Esophagus muscularis mucosa (tissue), 3 donors: ENCODE measurements at regions not wholly inside any gene's neighbourhood (a gene's known extent, or its start where the extent isn't known, plus 50 kb on each side); places are given as distances from the start of the nearest gene placed in this dataset.

Experiments used
- CTCF ChIP-seq, 3 experiments: fragments of 200-600 bp in 2 of 3; fragments of 450-650 bp in 1 of 3; sonication (generic) in 2 of 3; IDR thresholded peaks; one replicate each; pipeline ENCODE4 v1.5.1; 2017 to 2019; ENCODE audit warnings: antibody characterized with exemption in 3 of 3, mild to moderate bottlenecking in 2 of 3, moderate library complexity in 1 of 3
- POLR2A ChIP-seq: fragments of 450-650 bp; IDR thresholded peaks from one replicate; pipeline ENCODE4 v1.6.1; 2017; ENCODE audit warnings: antibody characterized with exemption, moderate library complexity, mild to moderate bottlenecking, low read depth

DNA sequence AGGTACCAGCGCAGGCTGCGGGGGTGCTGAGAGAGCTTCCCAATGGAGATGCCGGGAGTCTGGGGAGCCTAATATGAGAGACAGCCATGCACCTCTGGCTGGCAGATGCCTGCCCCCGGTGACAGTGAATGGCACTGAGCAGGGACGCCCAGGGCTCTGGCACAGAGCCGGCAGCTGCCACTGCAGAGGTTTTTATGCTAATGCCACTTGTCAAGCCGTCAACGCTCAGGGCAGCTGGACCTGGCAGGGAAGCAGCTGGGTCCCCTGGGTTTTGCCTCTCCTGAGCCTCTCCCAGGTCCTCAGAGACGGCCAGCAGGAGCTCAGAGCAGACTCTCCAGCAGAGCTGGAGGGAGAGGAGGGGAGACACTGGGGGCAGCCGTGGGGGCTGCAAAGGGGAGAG is 573.6 kb downstream of the BUD13 start:
- TF ChIP-seq POLR2A: no peak
- TF ChIP-seq CTCF (IDR thresholded peaks at IDR 0.05): no peak
